NCI-H460 (cell line): ENCODE measurements at regions not wholly inside any gene's neighbourhood (a gene's known extent, or its start where the extent isn't known, plus 50 kb on each side); places are given as distances from the start of the nearest gene placed in this dataset.

Experiments used
- DNase-seq: peaks from one replicate; pipeline ENCODE4 v3.0.0-alpha.2; 2016; ENCODE audit warnings: low read depth; ENCODE audit errors: extremely low read depth

GRCh38 chr3:34219556-34219955, 421.1 kb downstream of the PDCD6IP start:
- DNase-seq = no peak

GRCh38 chr3:34225821-34226366, 427.5 kb downstream of the PDCD6IP start:
- DNase-seq = no peak

- no peak for DNase-seq
Observed at GRCh38 chr3:34229876-34230275, 431.4 kb downstream of the PDCD6IP start.

GRCh38 chr3:34235096-34235495, 436.7 kb downstream of the PDCD6IP start:
- DNase-seq = no peak

GRCh38 chr3:34237946-34238345, 439.5 kb downstream of the PDCD6IP start:
- DNase-seq = no peak

- no peak for DNase-seq
Observed at GRCh38 chr3:34238407-34238806, 440.0 kb downstream of the PDCD6IP start.

GRCh38 chr3:34239287-34239686, 440.9 kb downstream of the PDCD6IP start:
- no peak for DNase-seq

GRCh38 chr3:34239875-34240274, 441.4 kb downstream of the PDCD6IP start:
- no peak for DNase-seq

- DNase-seq = no peak
Observed at GRCh38 chr3:34247401-34247800, 449.0 kb downstream of the PDCD6IP start.

GRCh38 chr3:34248352-34248751, 449.9 kb downstream of the PDCD6IP start:
- no peak for DNase-seq

- no peak for DNase-seq
Observed at GRCh38 chr3:34254285-34254684, 455.9 kb downstream of the PDCD6IP start.

GRCh38 chr3:34256021-34256420, 457.6 kb downstream of the PDCD6IP start:
- DNase-seq = no peak

- DNase-seq = no peak
Observed at GRCh38 chr3:34256791-34257190, 458.4 kb downstream of the PDCD6IP start.

- no peak for DNase-seq
Observed at GRCh38 chr3:34258271-34258998, 460.0 kb downstream of the PDCD6IP start.

GRCh38 chr3:34260271-34261000, 462.0 kb downstream of the PDCD6IP start:
- peak; percentile 32 for DNase-seq

- no peak for DNase-seq
Observed at GRCh38 chr3:34261001-34261385, 462.6 kb downstream of the PDCD6IP start.

- DNase-seq = no peak
Observed at GRCh38 chr3:34263101-34263621, 464.7 kb downstream of the PDCD6IP start.

GRCh38 chr3:34264337-34265041, 466.1 kb downstream of the PDCD6IP start:
- no peak for DNase-seq

GRCh38 chr3:34267088-34267487, 468.7 kb downstream of the PDCD6IP start:
- DNase-seq = no peak

- DNase-seq = no peak
Observed at GRCh38 chr3:34268032-34268709, 469.7 kb downstream of the PDCD6IP start.

- DNase-seq = no peak
Observed at GRCh38 chr3:34275811-34276210, 477.4 kb downstream of the PDCD6IP start.
